B cell (primary cell): ENCODE measurements at regions not wholly inside any gene's neighbourhood (a gene's known extent, or its start where the extent isn't known, plus 50 kb on each side); places are given as distances from the start of the nearest gene placed in this dataset.

Experiments
- ATAC-seq: fragments of 200-7000 bp; cut with Tn5 transposase; one replicate; pipeline ENCODE4 v1.10.0; 2021; ENCODE audit warnings: low read depth, mild to moderate bottlenecking, moderate number of reproducible peaks, moderate library complexity
- CTCF ChIA-PET: fragments of 350-600 bp; sonication (Branson Sonifier 250); formaldehyde crosslinking; loops from one replicate; lab custom pipeline; 2021; ENCODE audit warnings: antibody characterized with exemption, inconsistent platforms; lab: Charles Lee
- POLR2A ChIA-PET: fragments of 350-600 bp; sonication (Branson Sonifier 250); formaldehyde crosslinking; loops from one replicate; lab custom pipeline; 2021; ENCODE audit warnings: antibody characterized with exemption; lab: Charles Lee
- DNase-seq: peaks from one replicate; pipeline ENCODE4 v3.0.0; 2013
- H2AFZ ChIP-seq: 2 replicates; pipeline ENCODE4 v1.6.1; 2012; ENCODE audit warnings: mild to moderate bottlenecking, low read depth, low read length; ENCODE audit not compliant: insufficient read depth, poor library complexity, severe bottlenecking
- H3K27ac ChIP-seq, 2 donors: 1 replicate in 1 of 2; 2 replicates in 1 of 2; pipeline ENCODE4 v1.5.1; 2012 to 2013; ENCODE audit warnings: low read length in 2 of 2, mild to moderate bottlenecking in 2 of 2, moderate library complexity in 1 of 2
- H3K27me3 ChIP-seq, 4 experiments: fragments of 200-600 bp in 1 of 4; sonication (generic) in 1 of 4; replicated peaks in 1 of 4; 1 replicate in 2 of 4; 2 replicates in 2 of 4; pipeline versions ENCODE4 v1.6.1 to v1.7.0; 2013 to 2016; ENCODE audit warnings: low read length in 3 of 4, mild to moderate bottlenecking in 2 of 4, mixed read lengths in 1 of 4, moderate library complexity in 1 of 4; ENCODE audit not compliant: insufficient read depth in 4 of 4, control insufficient read depth in 3 of 4; ENCODE audit errors: control extremely low read depth in 1 of 4
- H3K36me3 ChIP-seq, 2 experiments: replicated peaks in 1 of 2; 1 replicate in 1 of 2; 2 replicates in 1 of 2; pipeline versions ENCODE4 v1.6.1 to v1.7.1; 2013; ENCODE audit warnings: low read length in 1 of 2; ENCODE audit not compliant: insufficient read depth in 2 of 2, control insufficient read depth in 1 of 2; ENCODE audit errors: control extremely low read depth in 1 of 2, extremely low read depth in 1 of 2
- H3K4me1 ChIP-seq, 2 donors: fragments of 200-600 bp in 1 of 2; sonication (generic) in 1 of 2; 1 replicate in 1 of 2; 2 replicates in 1 of 2; pipeline versions ENCODE4 v1.5.1 to v1.6.1; 2013 to 2017; ENCODE audit warnings: low read length in 2 of 2; ENCODE audit not compliant: control insufficient read depth in 2 of 2, insufficient read depth in 2 of 2
- H3K4me2 ChIP-seq: replicated peaks from 2 replicates; pipeline ENCODE3; 2012; ENCODE audit warnings: mild to moderate bottlenecking, low read depth, low read length; ENCODE audit not compliant: poor library complexity, severe bottlenecking
- H3K4me3 ChIP-seq, 5 experiments: fragments of 200-600 bp in 1 of 5; sonication (generic) in 1 of 5; 1 replicate in 3 of 5; 2 replicates in 2 of 5; pipeline versions ENCODE4 v1.5.1 to v1.7.0; 2011 to 2016; ENCODE audit warnings: low read length in 4 of 5, mild to moderate bottlenecking in 4 of 5, low read depth in 2 of 5, control low read depth in 1 of 5, moderate library complexity in 1 of 5; ENCODE audit not compliant: insufficient read depth in 1 of 5; ENCODE audit errors: control extremely low read depth in 1 of 5, extremely low read depth in 1 of 5
- H3K79me2 ChIP-seq: fragments of 200-600 bp; sonication (generic); one replicate; pipeline ENCODE4 v1.6.0; 2016; ENCODE audit warnings: low read length; ENCODE audit not compliant: control insufficient read depth, insufficient read depth
- H3K9ac ChIP-seq: fragments of 200-600 bp; sonication (generic); 2 replicates; pipeline ENCODE4 v1.6.1; 2017; ENCODE audit warnings: mild to moderate bottlenecking, low read length, moderate library complexity
- H3K9me3 ChIP-seq, 3 donors: one replicate each; pipeline versions ENCODE4 v1.6.1 to v1.7.1; 2013; ENCODE audit warnings: low read length in 2 of 3; ENCODE audit not compliant: control insufficient read depth in 2 of 3, insufficient read depth in 1 of 3; ENCODE audit errors: control extremely low read depth in 1 of 3
- H4K20me1 ChIP-seq: 2 replicates; pipeline ENCODE4 v1.6.0; 2012; ENCODE audit warnings: mild to moderate bottlenecking, low read length; ENCODE audit not compliant: insufficient read depth, control insufficient read depth, poor library complexity, severe bottlenecking
- H3K27ac Mint-ChIP-seq: one replicate; pipeline ENCODE4 v1.8.0; 2021; ENCODE audit warnings: mixed read lengths
- H3K27me3 Mint-ChIP-seq: one replicate; pipeline ENCODE4 v1.8.0; 2021; ENCODE audit warnings: mixed read lengths
- H3K4me1 Mint-ChIP-seq: one replicate; pipeline ENCODE4 v1.8.0; 2021; ENCODE audit warnings: mixed read lengths
- H3K4me3 Mint-ChIP-seq: one replicate; pipeline ENCODE4 v1.8.0; 2021; ENCODE audit warnings: mixed read lengths
- H3K9me3 Mint-ChIP-seq: one replicate; pipeline ENCODE4 v1.8.0; 2022; ENCODE audit warnings: mixed read lengths; ENCODE audit not compliant: insufficient read depth
- CTCF ChIP-seq: fragments of 200-600 bp; IDR thresholded peaks from one replicate; pipeline ENCODE4 v1.8.0; 2022; ENCODE audit warnings: antibody characterized with exemption, mild to moderate bottlenecking
- EZH2 ChIP-seq: IDR thresholded peaks from 2 replicates; pipeline ENCODE4 v1.6.1; 2012; ENCODE audit warnings: borderline replicate concordance, low read depth, mild to moderate bottlenecking, moderate library complexity, low read length; ENCODE audit not compliant: insufficient read depth, poor library complexity, severe bottlenecking
- WGBS: methylation state at CpG from one replicate; pipeline ENCODE4 v1.1.5; 2013; ENCODE audit warnings: missing lambda C conversion rate; ENCODE audit not compliant: insufficient coverage; 5-methylcytosine and 5-hydroxymethylcytosine counted together
- intact Hi-C: fragments of 100-400 bp; cut with micrococcal nuclease; formaldehyde crosslinking; loops from one replicate; pipeline ENCODE4 v1.10.0; 2022

GRCh38 chr20:19094959-19095541 is 117.4 kb upstream of the SLC24A3 start:
- no peaks in the 10 kb centered on the region for H3K4me1 Mint-ChIP-seq
- intact Hi-C loops, result no loop called here
- POLR2A ChIA-PET, result no interaction called here
- no peak overlapping the region for H3K27ac Mint-ChIP-seq
- CTCF ChIA-PET, result no interaction called here
- WGBS, result 70% methylated on average over 4 of the region's 5 CpGs
- H2AFZ ChIP-seq, result no peak overlapping the region
- no peak overlapping the region for H3K4me2 ChIP-seq
- no peaks in the 10 kb centered on the region for H3K9me3 Mint-ChIP-seq
- no peaks in the 10 kb centered on the region for H3K4me1 ChIP-seq
- H3K27me3 Mint-ChIP-seq, result no peaks in the 10 kb centered on the region
- ATAC-seq (no peak), DNase-seq (no peak)
- H3K27me3 ChIP-seq, result no peaks in the 10 kb centered on the region
- H3K27ac ChIP-seq, result no peak overlapping the region
- H3K36me3 ChIP-seq, result no peaks in the 10 kb centered on the region
- H3K4me3 Mint-ChIP-seq, result no peak overlapping the region
- H3K4me3 ChIP-seq, result no peak overlapping the region
- H3K79me2 ChIP-seq, result no peaks in the 10 kb centered on the region
- TF ChIP-seq CTCF (no peak), EZH2 (no peak)
- H4K20me1 ChIP-seq, result no peaks in the 10 kb centered on the region
- H3K9me3 ChIP-seq, result no peaks in the 10 kb centered on the region
- no peak overlapping the region for H3K9ac ChIP-seq

- ATAC-seq (no peak), DNase-seq (no peak)
- POLR2A ChIA-PET, result no interaction called here
- no peaks in the 10 kb centered on the region for H3K36me3 ChIP-seq
- Mint-ChIP-seq H3K27me3 (no peaks in the 10 kb centered on the region), H3K27ac (no peak overlapping the region), H3K9me3 (no peaks in the 10 kb centered on the region), H3K4me1 (no peaks in the 10 kb centered on the region), H3K4me3 (no peak overlapping the region)
- no peaks in the 10 kb centered on the region for H3K27me3 ChIP-seq
- intact Hi-C loops, result no loop called here
- 89% methylated on average over 4 of the region's 5 CpGs for WGBS
- CTCF ChIA-PET, result no interaction called here
- H2AFZ ChIP-seq, result no peak overlapping the region
- no peak overlapping the region for H3K4me2 ChIP-seq
- no peak overlapping the region for H3K9ac ChIP-seq
- no peaks in the 10 kb centered on the region for H3K79me2 ChIP-seq
- no peaks in the 10 kb centered on the region for H3K4me1 ChIP-seq
- no peaks in the 10 kb centered on the region for H3K9me3 ChIP-seq
- H3K27ac ChIP-seq, result no peak overlapping the region
- no peak for TF ChIP-seq CTCF
- no peak for TF ChIP-seq EZH2
- H3K4me3 ChIP-seq, result no peak overlapping the region
- H4K20me1 ChIP-seq, result no peaks in the 10 kb centered on the region
Observed at GRCh38 chr20:19095762-19096161, 116.7 kb upstream of the SLC24A3 start.
